ENCODE measurements at regions not wholly inside any gene's neighbourhood (a gene's known extent, or its start where the extent isn't known, plus 50 kb on each side); places are given as distances from the start of the nearest gene placed in this dataset.

DNA sequence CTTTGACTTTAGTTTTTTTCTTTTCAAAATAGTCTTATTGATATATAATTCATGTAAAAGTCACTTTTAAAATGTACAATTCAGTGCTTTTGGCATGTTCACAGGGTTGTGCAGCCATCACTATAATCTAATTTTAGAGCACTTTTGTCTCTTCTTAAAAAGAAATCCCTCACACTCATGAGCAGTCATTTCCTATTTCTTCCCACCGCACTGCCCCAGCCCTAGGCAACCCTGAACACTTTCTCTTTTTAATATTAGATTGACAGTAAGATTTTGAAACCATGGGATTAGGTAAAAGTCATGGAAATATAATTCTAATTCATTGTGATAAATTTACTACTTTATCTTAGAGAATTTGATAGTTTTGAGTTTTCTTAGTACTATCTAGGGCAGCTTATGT lies 309.4 kb downstream of the UTRN start:
- no peak for TF ChIP-seq POLR2AphosphoS5 (IDR thresholded peaks at IDR 0.05; ENCODE audit: low read depth, low read length)
- TF ChIP-seq, protein P1, sequence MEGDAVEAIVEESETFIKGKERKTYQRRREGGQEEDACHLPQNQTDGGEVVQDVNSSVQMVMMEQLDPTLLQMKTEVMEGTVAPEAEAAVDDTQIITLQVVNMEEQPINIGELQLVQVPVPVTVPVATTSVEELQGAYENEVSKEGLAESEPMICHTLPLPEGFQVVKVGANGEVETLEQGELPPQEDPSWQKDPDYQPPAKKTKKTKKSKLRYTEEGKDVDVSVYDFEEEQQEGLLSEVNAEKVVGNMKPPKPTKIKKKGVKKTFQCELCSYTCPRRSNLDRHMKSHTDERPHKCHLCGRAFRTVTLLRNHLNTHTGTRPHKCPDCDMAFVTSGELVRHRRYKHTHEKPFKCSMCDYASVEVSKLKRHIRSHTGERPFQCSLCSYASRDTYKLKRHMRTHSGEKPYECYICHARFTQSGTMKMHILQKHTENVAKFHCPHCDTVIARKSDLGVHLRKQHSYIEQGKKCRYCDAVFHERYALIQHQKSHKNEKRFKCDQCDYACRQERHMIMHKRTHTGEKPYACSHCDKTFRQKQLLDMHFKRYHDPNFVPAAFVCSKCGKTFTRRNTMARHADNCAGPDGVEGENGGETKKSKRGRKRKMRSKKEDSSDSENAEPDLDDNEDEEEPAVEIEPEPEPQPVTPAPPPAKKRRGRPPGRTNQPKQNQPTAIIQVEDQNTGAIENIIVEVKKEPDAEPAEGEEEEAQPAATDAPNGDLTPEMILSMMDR (IDR thresholded peaks at IDR 0.05), result no peak
- TF ChIP-seq, protein P2, sequence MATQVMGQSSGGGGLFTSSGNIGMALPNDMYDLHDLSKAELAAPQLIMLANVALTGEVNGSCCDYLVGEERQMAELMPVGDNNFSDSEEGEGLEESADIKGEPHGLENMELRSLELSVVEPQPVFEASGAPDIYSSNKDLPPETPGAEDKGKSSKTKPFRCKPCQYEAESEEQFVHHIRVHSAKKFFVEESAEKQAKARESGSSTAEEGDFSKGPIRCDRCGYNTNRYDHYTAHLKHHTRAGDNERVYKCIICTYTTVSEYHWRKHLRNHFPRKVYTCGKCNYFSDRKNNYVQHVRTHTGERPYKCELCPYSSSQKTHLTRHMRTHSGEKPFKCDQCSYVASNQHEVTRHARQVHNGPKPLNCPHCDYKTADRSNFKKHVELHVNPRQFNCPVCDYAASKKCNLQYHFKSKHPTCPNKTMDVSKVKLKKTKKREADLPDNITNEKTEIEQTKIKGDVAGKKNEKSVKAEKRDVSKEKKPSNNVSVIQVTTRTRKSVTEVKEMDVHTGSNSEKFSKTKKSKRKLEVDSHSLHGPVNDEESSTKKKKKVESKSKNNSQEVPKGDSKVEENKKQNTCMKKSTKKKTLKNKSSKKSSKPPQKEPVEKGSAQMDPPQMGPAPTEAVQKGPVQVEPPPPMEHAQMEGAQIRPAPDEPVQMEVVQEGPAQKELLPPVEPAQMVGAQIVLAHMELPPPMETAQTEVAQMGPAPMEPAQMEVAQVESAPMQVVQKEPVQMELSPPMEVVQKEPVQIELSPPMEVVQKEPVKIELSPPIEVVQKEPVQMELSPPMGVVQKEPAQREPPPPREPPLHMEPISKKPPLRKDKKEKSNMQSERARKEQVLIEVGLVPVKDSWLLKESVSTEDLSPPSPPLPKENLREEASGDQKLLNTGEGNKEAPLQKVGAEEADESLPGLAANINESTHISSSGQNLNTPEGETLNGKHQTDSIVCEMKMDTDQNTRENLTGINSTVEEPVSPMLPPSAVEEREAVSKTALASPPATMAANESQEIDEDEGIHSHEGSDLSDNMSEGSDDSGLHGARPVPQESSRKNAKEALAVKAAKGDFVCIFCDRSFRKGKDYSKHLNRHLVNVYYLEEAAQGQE (IDR thresholded peaks at IDR 0.05; ENCODE audit: insufficient read depth in 1 of 2, low read depth in 2 of 2, low read length in 1 of 2), result no peak
